ENCODE measurements at regions not wholly inside any gene's neighbourhood (a gene's known extent, or its start where the extent isn't known, plus 50 kb on each side); places are given as distances from the start of the nearest gene placed in this dataset.

DNA sequence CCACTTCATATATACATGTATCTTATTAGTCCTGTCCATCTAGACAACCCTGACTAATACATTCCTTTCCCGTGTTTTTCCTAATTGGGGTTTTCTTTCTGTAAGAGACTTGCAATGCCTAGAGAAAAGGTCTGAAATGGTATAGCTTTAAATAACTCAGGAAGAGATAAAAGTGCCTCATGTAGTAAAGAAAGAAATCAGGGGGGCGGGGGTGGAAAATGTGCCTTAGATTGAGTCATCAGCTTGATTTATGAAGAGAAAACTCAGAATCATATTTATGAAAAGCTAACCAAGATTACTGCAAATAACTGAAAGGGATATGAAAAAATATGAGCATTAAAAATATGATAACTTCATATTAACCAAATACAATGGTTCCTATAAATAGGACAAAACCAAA is 345.8 kb upstream of the CHRM3 start:
- Mint-ChIP-seq H3K4me1 (no peaks in the 10 kb centered on the region), H3K9me3 (ENCODE audit: insufficient read depth) (peaks cover 7% of the 10 kb centered on the region), H3K4me3 (no peak overlapping the region), H3K27me3 (no peaks in the 10 kb centered on the region), H3K27ac (no peak overlapping the region)
- ATAC-seq (ENCODE audit: low read depth) (no peak), DNase-seq (no peak)
- intact Hi-C loops (cut with micrococcal nuclease): no loop called here
- TF ChIP-seq, protein P1, sequence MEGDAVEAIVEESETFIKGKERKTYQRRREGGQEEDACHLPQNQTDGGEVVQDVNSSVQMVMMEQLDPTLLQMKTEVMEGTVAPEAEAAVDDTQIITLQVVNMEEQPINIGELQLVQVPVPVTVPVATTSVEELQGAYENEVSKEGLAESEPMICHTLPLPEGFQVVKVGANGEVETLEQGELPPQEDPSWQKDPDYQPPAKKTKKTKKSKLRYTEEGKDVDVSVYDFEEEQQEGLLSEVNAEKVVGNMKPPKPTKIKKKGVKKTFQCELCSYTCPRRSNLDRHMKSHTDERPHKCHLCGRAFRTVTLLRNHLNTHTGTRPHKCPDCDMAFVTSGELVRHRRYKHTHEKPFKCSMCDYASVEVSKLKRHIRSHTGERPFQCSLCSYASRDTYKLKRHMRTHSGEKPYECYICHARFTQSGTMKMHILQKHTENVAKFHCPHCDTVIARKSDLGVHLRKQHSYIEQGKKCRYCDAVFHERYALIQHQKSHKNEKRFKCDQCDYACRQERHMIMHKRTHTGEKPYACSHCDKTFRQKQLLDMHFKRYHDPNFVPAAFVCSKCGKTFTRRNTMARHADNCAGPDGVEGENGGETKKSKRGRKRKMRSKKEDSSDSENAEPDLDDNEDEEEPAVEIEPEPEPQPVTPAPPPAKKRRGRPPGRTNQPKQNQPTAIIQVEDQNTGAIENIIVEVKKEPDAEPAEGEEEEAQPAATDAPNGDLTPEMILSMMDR (IDR thresholded peaks at IDR 0.05): no peak
- no peak for TF ChIP-seq EZH2 (IDR thresholded peaks at IDR 0.05; ENCODE audit: borderline replicate concordance, insufficient read depth, low read depth, low read length, poor library complexity, severe bottlenecking)
- ChIA-PET POLR2A (no interaction called here), CTCF (no interaction called here)
- H3K79me2 ChIP-seq (ENCODE audit: control insufficient read depth, insufficient read depth, low read length): no peaks in the 10 kb centered on the region
- H3K9me3 ChIP-seq (ENCODE audit: control extremely low read depth in 1 of 3, control insufficient read depth in 2 of 3, insufficient read depth in 1 of 3, low read length in 2 of 3): peaks cover 0 to 10% (median 1%) of the 10 kb centered on the region in 3 donors
- no peaks in the 10 kb centered on the region for H3K36me3 ChIP-seq (replicated peaks in 1 of 2; ENCODE audit: control extremely low read depth in 1 of 2, control insufficient read depth in 1 of 2, extremely low read depth in 1 of 2, insufficient read depth in 2 of 2, low read length in 1 of 2)
- H3K4me3 ChIP-seq (ENCODE audit: control extremely low read depth in 1 of 5, extremely low read depth in 1 of 5, insufficient read depth in 1 of 5, low read depth in 2 of 5, low read length in 4 of 5): no peak overlapping the region
- no peak overlapping the region for H3K4me2 ChIP-seq (replicated peaks; ENCODE audit: low read depth, low read length, poor library complexity, severe bottlenecking)
- H2AFZ ChIP-seq (ENCODE audit: insufficient read depth, low read depth, low read length, poor library complexity, severe bottlenecking): no peak overlapping the region
- H3K4me1 ChIP-seq (ENCODE audit: control insufficient read depth in 2 of 2, insufficient read depth in 2 of 2, low read length in 2 of 2): no peaks in the 10 kb centered on the region
- no CpG with 5 or more reads among the region's 2 CpGs for WGBS (ENCODE audit: insufficient coverage)
- no peaks in the 10 kb centered on the region for H3K27me3 ChIP-seq (replicated peaks in 1 of 4; ENCODE audit: control extremely low read depth in 1 of 4, control insufficient read depth in 3 of 4, insufficient read depth in 4 of 4, low read length in 3 of 4)
- no peak overlapping the region for H3K27ac ChIP-seq (ENCODE audit: low read length in 2 of 2)
- no peaks in the 10 kb centered on the region for H4K20me1 ChIP-seq (ENCODE audit: control insufficient read depth, insufficient read depth, low read length, poor library complexity, severe bottlenecking)
- no peak overlapping the region for H3K9ac ChIP-seq (ENCODE audit: low read length)

- Mint-ChIP-seq H3K9me3 (ENCODE audit: insufficient read depth) (peaks cover 12% of the 10 kb centered on the region), H3K27me3 (no peaks in the 10 kb centered on the region), H3K27ac (no peak overlapping the region), H3K4me1 (no peaks in the 10 kb centered on the region), H3K4me3 (no peak overlapping the region)
- H3K27ac ChIP-seq (ENCODE audit: low read length in 2 of 2): no peak overlapping the region
- intact Hi-C loops (cut with micrococcal nuclease): no loop called here
- H3K4me1 ChIP-seq (ENCODE audit: control insufficient read depth in 2 of 2, insufficient read depth in 2 of 2, low read length in 2 of 2): no peaks in the 10 kb centered on the region
- H3K79me2 ChIP-seq (ENCODE audit: control insufficient read depth, insufficient read depth, low read length): no peaks in the 10 kb centered on the region
- H3K9ac ChIP-seq (ENCODE audit: low read length): no peak overlapping the region
- no peaks in the 10 kb centered on the region for H3K36me3 ChIP-seq (replicated peaks in 1 of 2; ENCODE audit: control extremely low read depth in 1 of 2, control insufficient read depth in 1 of 2, extremely low read depth in 1 of 2, insufficient read depth in 2 of 2, low read length in 1 of 2)
- no peaks in the 10 kb centered on the region for H3K9me3 ChIP-seq (ENCODE audit: control extremely low read depth in 1 of 3, control insufficient read depth in 2 of 3, insufficient read depth in 1 of 3, low read length in 2 of 3)
- no peaks in the 10 kb centered on the region for H3K27me3 ChIP-seq (replicated peaks in 1 of 4; ENCODE audit: control extremely low read depth in 1 of 4, control insufficient read depth in 3 of 4, insufficient read depth in 4 of 4, low read length in 3 of 4)
- H4K20me1 ChIP-seq (ENCODE audit: control insufficient read depth, insufficient read depth, low read length, poor library complexity, severe bottlenecking): no peaks in the 10 kb centered on the region
- DNase-seq: no peak
- H3K4me3 ChIP-seq (ENCODE audit: control extremely low read depth in 1 of 5, extremely low read depth in 1 of 5, insufficient read depth in 1 of 5, low read depth in 2 of 5, low read length in 4 of 5): no peak overlapping the region
- 100% methylated on average over 1 of the region's 5 CpGs for WGBS (ENCODE audit: insufficient coverage)
- H2AFZ ChIP-seq (ENCODE audit: insufficient read depth, low read depth, low read length, poor library complexity, severe bottlenecking): no peak overlapping the region
- TF ChIP-seq, protein P1 (IDR thresholded peaks at IDR 0.05): no peak
- no peak for TF ChIP-seq EZH2 (IDR thresholded peaks at IDR 0.05; ENCODE audit: borderline replicate concordance, insufficient read depth, low read depth, low read length, poor library complexity, severe bottlenecking)
- ChIA-PET CTCF (no interaction called here), POLR2A (no interaction called here)
- H3K4me2 ChIP-seq (replicated peaks; ENCODE audit: low read depth, low read length, poor library complexity, severe bottlenecking): no peak overlapping the region
- no peak for ATAC-seq (ENCODE audit: low read depth)
Measured at GRCh38 chr1:239031310-239031709, 355.1 kb upstream of the CHRM3 start.

All from B cell (primary cell).